ENCODE measurements at regions not wholly inside any gene's neighbourhood (a gene's known extent, or its start where the extent isn't known, plus 50 kb on each side); places are given as distances from the start of the nearest gene placed in this dataset.

DNA sequence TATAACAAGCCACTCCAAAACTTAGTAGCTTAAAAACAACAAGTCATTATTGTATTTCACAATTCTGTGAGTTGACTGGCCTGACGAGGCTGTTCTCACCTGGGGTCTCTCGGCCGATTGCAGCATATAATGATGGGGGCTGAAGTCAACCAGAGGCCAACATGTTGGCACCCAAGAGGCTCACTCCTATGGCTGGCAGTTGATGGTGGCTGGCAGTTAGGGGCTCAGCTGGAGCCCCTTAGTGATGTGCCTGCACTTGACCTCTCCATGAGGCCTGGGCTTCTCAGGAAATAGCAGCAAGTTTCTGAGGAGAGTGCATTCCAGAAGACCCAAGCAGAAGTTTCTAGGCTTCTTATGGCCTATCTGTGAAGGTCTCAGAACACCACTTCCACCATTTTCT lies 459.4 kb downstream of the NPHP4 start:
- TF ChIP-seq POLR2A (IDR thresholded peaks at IDR 0.05; ENCODE audit: low read depth, low read length), result no peak
- TF ChIP-seq, protein P1, sequence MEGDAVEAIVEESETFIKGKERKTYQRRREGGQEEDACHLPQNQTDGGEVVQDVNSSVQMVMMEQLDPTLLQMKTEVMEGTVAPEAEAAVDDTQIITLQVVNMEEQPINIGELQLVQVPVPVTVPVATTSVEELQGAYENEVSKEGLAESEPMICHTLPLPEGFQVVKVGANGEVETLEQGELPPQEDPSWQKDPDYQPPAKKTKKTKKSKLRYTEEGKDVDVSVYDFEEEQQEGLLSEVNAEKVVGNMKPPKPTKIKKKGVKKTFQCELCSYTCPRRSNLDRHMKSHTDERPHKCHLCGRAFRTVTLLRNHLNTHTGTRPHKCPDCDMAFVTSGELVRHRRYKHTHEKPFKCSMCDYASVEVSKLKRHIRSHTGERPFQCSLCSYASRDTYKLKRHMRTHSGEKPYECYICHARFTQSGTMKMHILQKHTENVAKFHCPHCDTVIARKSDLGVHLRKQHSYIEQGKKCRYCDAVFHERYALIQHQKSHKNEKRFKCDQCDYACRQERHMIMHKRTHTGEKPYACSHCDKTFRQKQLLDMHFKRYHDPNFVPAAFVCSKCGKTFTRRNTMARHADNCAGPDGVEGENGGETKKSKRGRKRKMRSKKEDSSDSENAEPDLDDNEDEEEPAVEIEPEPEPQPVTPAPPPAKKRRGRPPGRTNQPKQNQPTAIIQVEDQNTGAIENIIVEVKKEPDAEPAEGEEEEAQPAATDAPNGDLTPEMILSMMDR (IDR thresholded peaks at IDR 0.05 in 2 of 3, conservative IDR thresholded peaks at IDR 0.05 in 1 of 3; ENCODE audit: control insufficient read depth in 2 of 3, extremely low read depth in 1 of 3, insufficient read depth in 1 of 3, low read depth in 3 of 3, low read length in 3 of 3), result no peak
- TF ChIP-seq, protein P2, sequence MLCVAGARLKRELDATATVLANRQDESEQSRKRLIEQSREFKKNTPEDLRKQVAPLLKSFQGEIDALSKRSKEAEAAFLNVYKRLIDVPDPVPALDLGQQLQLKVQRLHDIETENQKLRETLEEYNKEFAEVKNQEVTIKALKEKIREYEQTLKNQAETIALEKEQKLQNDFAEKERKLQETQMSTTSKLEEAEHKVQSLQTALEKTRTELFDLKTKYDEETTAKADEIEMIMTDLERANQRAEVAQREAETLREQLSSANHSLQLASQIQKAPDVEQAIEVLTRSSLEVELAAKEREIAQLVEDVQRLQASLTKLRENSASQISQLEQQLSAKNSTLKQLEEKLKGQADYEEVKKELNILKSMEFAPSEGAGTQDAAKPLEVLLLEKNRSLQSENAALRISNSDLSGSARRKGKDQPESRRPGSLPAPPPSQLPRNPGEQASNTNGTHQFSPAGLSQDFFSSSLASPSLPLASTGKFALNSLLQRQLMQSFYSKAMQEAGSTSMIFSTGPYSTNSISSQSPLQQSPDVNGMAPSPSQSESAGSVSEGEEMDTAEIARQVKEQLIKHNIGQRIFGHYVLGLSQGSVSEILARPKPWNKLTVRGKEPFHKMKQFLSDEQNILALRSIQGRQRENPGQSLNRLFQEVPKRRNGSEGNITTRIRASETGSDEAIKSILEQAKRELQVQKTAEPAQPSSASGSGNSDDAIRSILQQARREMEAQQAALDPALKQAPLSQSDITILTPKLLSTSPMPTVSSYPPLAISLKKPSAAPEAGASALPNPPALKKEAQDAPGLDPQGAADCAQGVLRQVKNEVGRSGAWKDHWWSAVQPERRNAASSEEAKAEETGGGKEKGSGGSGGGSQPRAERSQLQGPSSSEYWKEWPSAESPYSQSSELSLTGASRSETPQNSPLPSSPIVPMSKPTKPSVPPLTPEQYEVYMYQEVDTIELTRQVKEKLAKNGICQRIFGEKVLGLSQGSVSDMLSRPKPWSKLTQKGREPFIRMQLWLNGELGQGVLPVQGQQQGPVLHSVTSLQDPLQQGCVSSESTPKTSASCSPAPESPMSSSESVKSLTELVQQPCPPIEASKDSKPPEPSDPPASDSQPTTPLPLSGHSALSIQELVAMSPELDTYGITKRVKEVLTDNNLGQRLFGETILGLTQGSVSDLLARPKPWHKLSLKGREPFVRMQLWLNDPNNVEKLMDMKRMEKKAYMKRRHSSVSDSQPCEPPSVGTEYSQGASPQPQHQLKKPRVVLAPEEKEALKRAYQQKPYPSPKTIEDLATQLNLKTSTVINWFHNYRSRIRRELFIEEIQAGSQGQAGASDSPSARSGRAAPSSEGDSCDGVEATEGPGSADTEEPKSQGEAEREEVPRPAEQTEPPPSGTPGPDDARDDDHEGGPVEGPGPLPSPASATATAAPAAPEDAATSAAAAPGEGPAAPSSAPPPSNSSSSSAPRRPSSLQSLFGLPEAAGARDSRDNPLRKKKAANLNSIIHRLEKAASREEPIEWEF (IDR thresholded peaks at IDR 0.05; ENCODE audit: insufficient replicate concordance, low read depth, low read length), result no peak
- no peak for TF ChIP-seq SUZ12 (IDR thresholded peaks at IDR 0.05; ENCODE audit: unreplicated experiment)
- no peak for TF ChIP-seq PAX8 (IDR thresholded peaks at IDR 0.05)
- TF ChIP-seq CHD2 (IDR thresholded peaks at IDR 0.05; ENCODE audit: borderline replicate concordance, low read depth, low read length), result no peak
- TF ChIP-seq TCF12 (IDR thresholded peaks at IDR 0.05; ENCODE audit: low read depth, low read length), result no peak
- no peak for TF ChIP-seq GATAD2B (conservative IDR thresholded peaks at IDR 0.05; ENCODE audit: low read depth)
- TF ChIP-seq, protein P3, sequence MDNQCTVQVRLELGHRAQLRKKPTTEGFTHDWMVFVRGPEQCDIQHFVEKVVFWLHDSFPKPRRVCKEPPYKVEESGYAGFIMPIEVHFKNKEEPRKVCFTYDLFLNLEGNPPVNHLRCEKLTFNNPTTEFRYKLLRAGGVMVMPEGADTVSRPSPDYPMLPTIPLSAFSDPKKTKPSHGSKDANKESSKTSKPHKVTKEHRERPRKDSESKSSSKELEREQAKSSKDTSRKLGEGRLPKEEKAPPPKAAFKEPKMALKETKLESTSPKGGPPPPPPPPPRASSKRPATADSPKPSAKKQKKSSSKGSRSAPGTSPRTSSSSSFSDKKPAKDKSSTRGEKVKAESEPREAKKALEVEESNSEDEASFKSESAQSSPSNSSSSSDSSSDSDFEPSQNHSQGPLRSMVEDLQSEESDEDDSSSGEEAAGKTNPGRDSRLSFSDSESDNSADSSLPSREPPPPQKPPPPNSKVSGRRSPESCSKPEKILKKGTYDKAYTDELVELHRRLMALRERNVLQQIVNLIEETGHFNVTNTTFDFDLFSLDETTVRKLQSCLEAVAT (IDR thresholded peaks at IDR 0.05), result no peak
- no peak for TF ChIP-seq HDAC6 (IDR thresholded peaks at IDR 0.05; ENCODE audit: unreplicated experiment)
